Inflammatory macrophage treated with lipopolysaccharide for 1 hour (primary cell): ENCODE measurements at regions not wholly inside any gene's neighbourhood (a gene's known extent, or its start where the extent isn't known, plus 50 kb on each side); places are given as distances from the start of the nearest gene placed in this dataset.

Experiments
- DNase-seq, 2 donors: peaks; one replicate each; pipeline ENCODE4 v3.0.0-alpha.2; 2020 to 2022

- DNase-seq = no peak
Measured at GRCh38 chr1:195012995-195013394, 1595.2 kb downstream of the KCNT2 start.

- no peak for DNase-seq
Measured at GRCh38 chr1:195005338-195005737, 1602.9 kb downstream of the KCNT2 start.

GRCh38 chr1:194990483-194990882, 1617.8 kb downstream of the KCNT2 start:
- no peak for DNase-seq

- no peak for DNase-seq
Measured at GRCh38 chr1:194975913-194976312, 1632.3 kb downstream of the KCNT2 start.

- no peak for DNase-seq
Measured at GRCh38 chr1:194968916-194969315, 1639.3 kb downstream of the KCNT2 start.

- no peak for DNase-seq
Measured at GRCh38 chr1:194959795-194960194, 1648.4 kb downstream of the KCNT2 start.

GRCh38 chr1:194952171-194952570, 1656.1 kb downstream of the KCNT2 start:
- no peak for DNase-seq

GRCh38 chr1:194950584-194950983, 1657.7 kb downstream of the KCNT2 start:
- DNase-seq = no peak

GRCh38 chr1:194940336-194941030, 1667.8 kb downstream of the KCNT2 start:
- DNase-seq = no peak

GRCh38 chr1:194935864-194936263, 1672.4 kb downstream of the KCNT2 start:
- DNase-seq = no peak

GRCh38 chr1:194931166-194931565, 1677.1 kb downstream of the KCNT2 start:
- no peak for DNase-seq

GRCh38 chr1:194930132-194930531, 1678.1 kb downstream of the KCNT2 start:
- no peak for DNase-seq

- no peak for DNase-seq
Measured at GRCh38 chr1:194929357-194929756, 1678.9 kb downstream of the KCNT2 start.

GRCh38 chr1:194919146-194919545, 1689.1 kb downstream of the KCNT2 start:
- DNase-seq = no peak

GRCh38 chr1:194917769-194918168, 1690.5 kb downstream of the KCNT2 start:
- no peak for DNase-seq

GRCh38 chr1:194908643-194909042, 1699.6 kb downstream of the KCNT2 start:
- no peak for DNase-seq

GRCh38 chr1:194903524-194903923, 1704.7 kb downstream of the KCNT2 start:
- no peak for DNase-seq

- DNase-seq = no peak
Measured at GRCh38 chr1:194889310-194889709, 1702.9 kb upstream of the B3GALT2 start.

GRCh38 chr1:194870860-194871259, 1684.4 kb upstream of the B3GALT2 start:
- DNase-seq = no peak

- DNase-seq = no peak
Measured at GRCh38 chr1:194866153-194866552, 1679.7 kb upstream of the B3GALT2 start.

- no peak for DNase-seq
Measured at GRCh38 chr1:194865383-194865782, 1679.0 kb upstream of the B3GALT2 start.

- DNase-seq = no peak
Measured at GRCh38 chr1:194862129-194862528, 1675.7 kb upstream of the B3GALT2 start.

GRCh38 chr1:194860248-194861201, 1674.1 kb upstream of the B3GALT2 start:
- no peak for DNase-seq
